Activated T-helper 2 cell treated with anti-CD3 and anti-CD28 coated beads, Interferon-gamma antibody, Interleukin-2, Interleukin-4, amounts not matched to agents 10 μg/mL and 5 μg/mL and 100 μg/mL, durations not matched to agents 14 hours and 24 hours and 36 hours (primary cell): ENCODE measurements at regions not wholly inside any gene's neighbourhood (a gene's known extent, or its start where the extent isn't known, plus 50 kb on each side); places are given as distances from the start of the nearest gene placed in this dataset.

Experiments
- DNase-seq: peaks from one replicate; pipeline ENCODE4 v3.0.0; 2021; ENCODE audit warnings: low spot score
- H3K27ac Mint-ChIP-seq: one replicate; pipeline ENCODE4 v1.8.0; 2021; ENCODE audit warnings: mixed read lengths
- H3K27me3 Mint-ChIP-seq: one replicate; pipeline ENCODE4 v1.8.0; 2021; ENCODE audit warnings: low read depth, mixed read lengths
- H3K36me3 Mint-ChIP-seq: one replicate; pipeline ENCODE4 v1.8.0; 2021; ENCODE audit warnings: low read depth, mixed read lengths
- H3K4me1 Mint-ChIP-seq: one replicate; pipeline ENCODE4 v1.8.0; 2021; ENCODE audit warnings: low read depth, mixed read lengths
- H3K4me3 Mint-ChIP-seq: one replicate; pipeline ENCODE4 v1.8.0; 2021; ENCODE audit warnings: low read depth, mild to moderate bottlenecking, moderate library complexity, mixed read lengths
- H3K9me3 Mint-ChIP-seq: one replicate; pipeline ENCODE4 v1.8.0; 2021; ENCODE audit warnings: mixed read lengths
- intact Hi-C: fragments of 100-400 bp; cut with micrococcal nuclease; formaldehyde crosslinking; loops from one replicate; pipeline ENCODE4 v1.15.1; 2023

- H3K4me1 Mint-ChIP-seq: peaks cover 43% of the 10 kb centered on the region
- peaks cover 5% of the 10 kb centered on the region for H3K36me3 Mint-ChIP-seq
- intact Hi-C loops: loop anchor here (5.0 kb wide), 1 partner anchor 162 kb away; the partner anchor contains the start of gene FAM98B
- no peaks in the 10 kb centered on the region for H3K27me3 Mint-ChIP-seq
- no peak for DNase-seq
- H3K4me3 Mint-ChIP-seq: no peak overlapping the region
- no peaks in the 10 kb centered on the region for H3K9me3 Mint-ChIP-seq
- no peak overlapping the region for H3K27ac Mint-ChIP-seq
Observed at GRCh38 chr15:38614621-38615020, 50.0 kb upstream of the RASGRP1 start.

GRCh38 chr15:38617831-38618230 is 53.2 kb upstream of the RASGRP1 start:
- intact Hi-C loops: no loop called here
- DNase-seq: no peak
- Mint-ChIP-seq H3K27me3 (no peaks in the 10 kb centered on the region), H3K27ac (no peak overlapping the region), H3K4me1 (peaks cover 22% of the 10 kb centered on the region), H3K9me3 (no peaks in the 10 kb centered on the region), H3K36me3 (peaks cover 1% of the 10 kb centered on the region), H3K4me3 (no peak overlapping the region)

GRCh38 chr15:38618242-38618955 is 53.8 kb upstream of the RASGRP1 start:
- intact Hi-C loops: no loop called here

GRCh38 chr15:38620098-38620497 is 55.5 kb upstream of the RASGRP1 start:
- Mint-ChIP-seq H3K4me1 (peaks cover 14% of the 10 kb centered on the region), H3K27ac (no peak overlapping the region), H3K27me3 (no peaks in the 10 kb centered on the region), H3K4me3 (no peak overlapping the region), H3K9me3 (no peaks in the 10 kb centered on the region), H3K36me3 (no peaks in the 10 kb centered on the region)
- DNase-seq: no peak
- intact Hi-C loops: no loop called here

More at GRCh38 chr15:38618242-38618955, 53.8 kb upstream of the RASGRP1 start:
- Mint-ChIP-seq H3K36me3 (no peaks in the 10 kb centered on the region), H3K27ac (no peak overlapping the region), H3K4me3 (no peak overlapping the region), H3K4me1 (peaks cover 16% of the 10 kb centered on the region), H3K9me3 (no peaks in the 10 kb centered on the region), H3K27me3 (no peaks in the 10 kb centered on the region)
- no peak for DNase-seq

- Mint-ChIP-seq H3K4me1 (peaks cover 14% of the 10 kb centered on the region), H3K27ac (no peak overlapping the region), H3K4me3 (no peak overlapping the region), H3K27me3 (no peaks in the 10 kb centered on the region), H3K9me3 (no peaks in the 10 kb centered on the region), H3K36me3 (no peaks in the 10 kb centered on the region)
- no peak for DNase-seq
- intact Hi-C loops: no loop called here
Observed at GRCh38 chr15:38620851-38621594, 56.4 kb upstream of the RASGRP1 start.

GRCh38 chr15:38622304-38622703 is 57.7 kb upstream of the RASGRP1 start:
- no peaks in the 10 kb centered on the region for H3K27me3 Mint-ChIP-seq
- intact Hi-C loops: no loop called here
- peaks cover 22% of the 10 kb centered on the region for H3K4me1 Mint-ChIP-seq
- H3K4me3 Mint-ChIP-seq: no peak overlapping the region
- DNase-seq: no peak
- H3K36me3 Mint-ChIP-seq: no peaks in the 10 kb centered on the region
- H3K27ac Mint-ChIP-seq: no peak overlapping the region
- H3K9me3 Mint-ChIP-seq: no peaks in the 10 kb centered on the region

- no peak for DNase-seq
- Mint-ChIP-seq H3K27me3 (no peaks in the 10 kb centered on the region), H3K9me3 (no peaks in the 10 kb centered on the region), H3K4me1 (peaks cover 26% of the 10 kb centered on the region), H3K36me3 (no peaks in the 10 kb centered on the region), H3K27ac (no peak overlapping the region), H3K4me3 (no peak overlapping the region)
- intact Hi-C loops: no loop called here
Observed at GRCh38 chr15:38622908-38623307, 58.3 kb upstream of the RASGRP1 start.

- intact Hi-C loops: no loop called here
- no peak for DNase-seq
- H3K4me1 Mint-ChIP-seq: peaks cover 32% of the 10 kb centered on the region
Observed at GRCh38 chr15:38623744-38624143, 59.1 kb upstream of the RASGRP1 start.

GRCh38 chr15:38624244-38625205 is 59.9 kb upstream of the RASGRP1 start:
- Mint-ChIP-seq H3K27me3 (no peaks in the 10 kb centered on the region), H3K36me3 (no peaks in the 10 kb centered on the region), H3K4me1 (peaks cover 36% of the 10 kb centered on the region), H3K4me3 (no peak overlapping the region), H3K27ac (no peak overlapping the region), H3K9me3 (no peaks in the 10 kb centered on the region)
- no peak for DNase-seq
- intact Hi-C loops: no loop called here

More at GRCh38 chr15:38623744-38624143, 59.1 kb upstream of the RASGRP1 start:
- Mint-ChIP-seq H3K36me3 (no peaks in the 10 kb centered on the region), H3K4me3 (no peak overlapping the region), H3K27me3 (no peaks in the 10 kb centered on the region), H3K9me3 (no peaks in the 10 kb centered on the region), H3K27ac (no peak overlapping the region)

- H3K4me3 Mint-ChIP-seq: no peak overlapping the region
- DNase-seq: no peak
- peaks cover 37% of the 10 kb centered on the region for H3K4me1 Mint-ChIP-seq
- no peaks in the 10 kb centered on the region for H3K36me3 Mint-ChIP-seq
- no peak overlapping the region for H3K27ac Mint-ChIP-seq
- no peaks in the 10 kb centered on the region for H3K27me3 Mint-ChIP-seq
- H3K9me3 Mint-ChIP-seq: no peaks in the 10 kb centered on the region
- intact Hi-C loops: no loop called here
Observed at GRCh38 chr15:38625886-38626285, 61.3 kb upstream of the RASGRP1 start.

GRCh38 chr15:38626443-38627050 is 61.9 kb upstream of the RASGRP1 start:
- Mint-ChIP-seq H3K27ac (no peak overlapping the region), H3K4me1 (peaks cover 40% of the 10 kb centered on the region), H3K4me3 (no peak overlapping the region), H3K36me3 (no peaks in the 10 kb centered on the region), H3K9me3 (no peaks in the 10 kb centered on the region), H3K27me3 (no peaks in the 10 kb centered on the region)
- intact Hi-C loops: no loop called here
- no peak for DNase-seq

GRCh38 chr15:38627689-38628277 is 63.2 kb upstream of the RASGRP1 start:
- no peak overlapping the region for H3K4me3 Mint-ChIP-seq
- intact Hi-C loops: no loop called here
- no peak for DNase-seq
- no peak overlapping the region for H3K27ac Mint-ChIP-seq
- H3K9me3 Mint-ChIP-seq: no peaks in the 10 kb centered on the region
- H3K27me3 Mint-ChIP-seq: no peaks in the 10 kb centered on the region
- no peaks in the 10 kb centered on the region for H3K36me3 Mint-ChIP-seq
- H3K4me1 Mint-ChIP-seq: peaks cover 48% of the 10 kb centered on the region
